T-helper 1 cell (primary cell): ENCODE measurements at regions not wholly inside any gene's neighbourhood (a gene's known extent, or its start where the extent isn't known, plus 50 kb on each side); places are given as distances from the start of the nearest gene placed in this dataset.
"Not testable (repeated sequence)": the region's sequence is repeated elsewhere in the genome, so short reads cannot be mapped to it uniquely, and the experiment has no call there.

Experiments used
- DNase-seq, 5 donors: peaks; one replicate each; pipeline ENCODE4 v3.0.0-alpha.2; 2012 to 2020

DNA sequence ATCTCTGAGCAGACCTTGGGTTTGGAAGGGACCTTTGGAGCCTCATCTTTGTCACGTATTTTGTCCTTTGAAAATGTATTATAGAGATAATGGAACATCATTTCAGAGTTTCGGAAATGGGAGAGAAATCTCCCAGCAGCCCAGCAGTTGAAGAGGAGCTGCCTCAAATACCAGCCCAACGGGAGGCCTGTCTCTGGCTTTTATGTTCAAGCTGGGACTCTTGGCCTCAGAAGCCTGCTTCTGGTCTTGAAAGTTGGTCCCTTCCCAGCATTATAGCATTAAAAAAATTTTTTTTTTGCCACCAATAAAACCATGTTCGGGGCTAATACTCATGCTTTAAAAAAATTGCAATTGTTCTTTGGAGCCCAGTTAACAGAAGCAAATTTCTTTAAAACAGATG lies 73.4 kb upstream of the CTBP2 start:
- DNase-seq: no peak

DNA sequence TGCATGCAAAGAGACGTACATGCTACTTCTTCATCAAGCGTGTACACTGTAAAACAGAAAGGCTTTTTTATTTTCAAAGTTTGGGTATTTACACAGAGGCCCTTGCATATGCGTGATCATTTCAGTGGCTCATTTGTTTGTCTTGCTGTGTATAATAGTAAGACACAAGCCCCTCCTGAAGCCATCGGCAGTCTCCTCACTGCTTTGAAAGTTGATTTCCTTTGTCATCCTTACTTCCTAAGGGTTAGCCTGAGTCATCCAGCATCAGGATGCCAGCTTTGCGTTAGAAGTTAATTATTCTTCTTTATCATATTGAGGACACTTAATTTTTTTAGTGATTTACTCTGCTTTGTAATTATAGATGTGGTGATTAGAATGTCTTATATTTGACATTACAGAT lies 72.5 kb upstream of the CTBP2 start:
- no peak for DNase-seq

DNA sequence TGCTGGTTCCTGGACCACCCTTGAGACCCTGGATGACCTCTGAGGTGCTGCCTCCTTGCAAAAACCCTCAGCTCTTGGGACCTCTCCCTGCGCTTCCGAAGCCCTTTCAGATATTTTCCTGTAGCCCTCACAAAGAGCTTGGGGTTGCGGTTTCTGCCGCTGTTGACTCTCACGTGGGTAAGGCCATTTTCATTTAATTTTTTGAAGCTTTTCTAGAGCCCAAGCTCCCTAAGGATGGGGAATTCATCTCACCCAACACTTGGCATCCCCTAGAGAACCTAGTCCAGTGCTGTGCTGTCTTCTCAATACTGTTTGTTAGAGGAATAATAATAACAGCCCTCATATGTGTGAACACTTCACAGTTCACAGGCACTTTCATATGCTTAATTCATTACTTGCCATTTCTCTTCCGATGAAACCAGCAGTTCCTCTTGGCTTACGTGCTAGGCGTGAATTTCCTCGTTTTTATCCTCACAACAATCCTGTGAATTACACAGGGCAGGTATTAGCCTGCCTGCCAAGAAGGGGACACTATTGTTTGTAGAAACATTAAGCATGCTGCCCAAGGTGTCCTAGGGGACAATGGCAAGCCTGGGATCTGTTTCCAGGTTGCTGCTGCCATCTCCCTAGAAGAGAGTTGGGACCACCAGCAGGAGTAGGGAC lies 71.6 kb upstream of the CTBP2 start:
- DNase-seq: no peak

DNA sequence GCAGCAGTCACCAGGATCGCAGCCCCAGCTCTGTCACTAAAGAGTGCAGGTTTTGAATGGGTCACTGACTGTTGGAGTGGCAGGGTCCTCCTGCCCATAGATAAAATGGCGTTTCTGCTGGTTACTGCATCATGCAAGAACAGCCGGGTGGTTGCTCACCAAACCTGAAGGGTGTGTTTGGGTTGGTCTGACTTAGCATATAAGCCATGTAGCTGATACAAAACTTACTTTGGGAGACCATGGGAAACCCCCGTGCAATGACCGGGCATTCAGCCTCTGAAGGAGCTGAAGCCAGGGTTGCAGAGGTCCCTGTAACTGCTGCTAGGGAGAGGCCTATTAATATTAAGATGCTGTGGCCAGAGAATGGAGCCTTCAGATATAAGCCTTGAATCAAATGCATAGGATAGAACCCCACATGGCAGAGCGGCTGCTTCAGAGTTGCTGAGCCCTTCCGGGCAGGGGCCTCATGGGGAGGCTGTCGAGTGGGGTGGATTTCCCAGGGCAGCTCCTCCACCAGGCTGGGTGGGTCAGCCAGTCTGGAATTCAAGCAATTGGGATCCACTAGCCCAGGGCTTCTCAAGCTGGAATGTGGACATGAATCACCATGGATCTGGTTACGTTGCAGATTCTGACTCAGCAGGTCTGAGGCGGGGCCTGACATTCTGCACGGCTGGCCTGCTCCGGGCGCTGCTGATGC lies 70.9 kb upstream of the CTBP2 start:
- no peak for DNase-seq

DNA sequence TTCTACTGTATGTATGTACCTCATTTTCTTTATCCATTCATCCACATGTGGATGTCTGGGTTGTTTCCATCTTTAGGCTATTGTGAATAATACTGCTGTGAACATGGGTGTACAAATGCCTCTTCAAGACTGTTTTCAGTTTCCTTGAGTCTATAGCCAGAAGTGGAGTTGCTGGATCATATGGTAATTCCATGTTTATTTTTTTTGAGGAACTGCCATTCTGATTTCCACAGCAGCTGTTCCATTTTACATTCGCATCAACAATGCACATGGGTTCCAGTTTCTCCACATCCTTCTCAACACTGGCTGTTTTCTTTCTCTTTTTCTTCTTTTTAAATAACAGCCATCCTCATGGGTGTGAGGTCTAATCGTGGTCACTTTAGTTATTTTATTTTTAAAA lies 69.9 kb upstream of the CTBP2 start:
- DNase-seq: no peak

DNA sequence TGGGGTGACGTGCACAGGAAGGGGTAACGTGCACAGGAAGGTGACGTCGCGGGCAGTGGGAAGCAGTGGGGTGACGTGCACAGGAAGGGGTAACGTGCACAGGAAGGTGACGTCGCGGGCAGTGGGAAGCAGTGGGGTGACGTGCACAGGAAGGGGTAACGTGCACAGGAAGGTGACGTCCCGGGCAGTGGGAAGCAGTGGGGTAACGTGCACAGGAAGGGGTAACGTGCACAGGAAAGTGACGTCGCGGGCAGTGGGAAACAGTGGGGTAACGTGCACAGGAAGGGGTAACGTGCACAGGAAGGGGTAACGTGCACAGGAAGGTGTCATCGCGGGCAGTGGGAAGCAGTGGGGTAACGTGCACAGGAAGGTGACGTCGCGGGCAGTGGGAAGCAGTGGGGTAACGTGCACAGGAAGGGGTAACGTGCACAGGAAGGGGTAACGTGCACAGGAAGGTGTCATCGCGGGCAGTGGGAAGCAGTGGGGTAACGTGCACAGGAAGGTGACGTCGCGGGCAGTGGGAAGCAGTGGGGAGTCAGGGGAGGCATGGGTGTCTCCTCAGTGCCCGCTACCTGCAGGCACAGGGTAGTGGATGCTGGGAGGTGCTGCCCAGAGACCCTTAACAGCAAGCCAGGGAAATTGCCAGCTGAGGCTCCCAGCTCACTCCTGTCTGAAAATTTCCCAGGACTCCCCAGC lies 68.0 kb upstream of the CTBP2 start:
- not testable (repeated sequence) for DNase-seq

DNA sequence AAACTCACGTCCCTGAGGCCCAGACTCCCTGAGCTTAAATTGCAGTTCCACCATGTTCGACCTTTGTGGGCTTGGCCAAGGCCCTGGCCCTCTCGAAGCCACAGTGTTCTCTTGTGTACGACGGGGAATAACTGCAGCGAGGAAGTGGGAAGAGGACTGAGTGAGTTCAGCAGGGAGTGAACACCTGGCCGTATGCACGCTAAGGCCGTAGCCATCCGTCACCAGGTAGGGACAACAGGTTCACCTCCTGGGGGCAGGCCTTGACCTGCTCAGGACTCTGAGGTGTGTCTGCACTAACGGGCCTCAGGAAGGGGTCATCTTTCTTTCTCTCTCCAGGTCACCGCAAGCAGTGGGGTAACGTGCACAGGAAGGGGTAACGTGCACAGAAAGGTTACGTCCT lies 67.2 kb upstream of the CTBP2 start:
- DNase-seq: no peak

DNA sequence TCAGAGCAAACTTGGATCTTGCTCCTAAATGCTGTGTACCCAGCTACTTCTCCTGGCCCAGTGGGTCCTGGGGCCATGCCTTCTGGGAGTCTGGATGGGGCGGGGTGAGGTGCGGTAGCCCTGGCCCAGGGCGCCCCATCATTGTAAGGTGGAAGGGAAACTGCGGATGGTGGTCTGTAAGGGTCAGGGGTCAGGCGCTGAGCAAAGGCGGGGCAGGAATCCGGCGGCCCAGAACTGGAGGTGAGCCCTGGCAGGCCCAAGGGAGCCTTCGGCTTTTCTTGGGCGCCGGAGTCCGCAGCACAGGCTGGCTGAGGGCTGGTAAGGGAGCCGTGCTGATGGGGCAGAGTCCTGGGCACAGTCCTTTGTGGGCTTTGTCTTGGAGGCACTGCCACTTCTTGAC lies 66.5 kb upstream of the CTBP2 start:
- DNase-seq: no peak

DNA sequence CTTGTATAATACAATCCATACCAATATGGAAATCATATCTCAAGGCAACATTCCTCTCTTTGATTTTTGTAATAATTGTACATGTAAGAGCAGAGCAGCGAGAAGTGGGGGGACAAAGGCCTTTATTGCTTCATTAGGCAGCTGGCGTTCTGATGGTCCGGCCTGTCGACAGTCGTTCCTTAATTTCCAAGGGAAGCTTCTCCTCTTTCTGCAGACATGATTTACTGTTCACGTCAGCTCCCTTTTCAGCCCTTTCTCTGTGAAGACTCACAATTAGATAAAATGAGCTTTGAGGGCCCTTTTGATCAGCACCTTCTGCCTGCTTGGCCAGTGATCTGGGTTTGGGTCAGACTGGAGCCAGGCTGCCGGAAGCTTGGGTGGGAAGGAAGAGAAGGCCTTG lies 65.6 kb upstream of the CTBP2 start:
- no peak for DNase-seq

DNA sequence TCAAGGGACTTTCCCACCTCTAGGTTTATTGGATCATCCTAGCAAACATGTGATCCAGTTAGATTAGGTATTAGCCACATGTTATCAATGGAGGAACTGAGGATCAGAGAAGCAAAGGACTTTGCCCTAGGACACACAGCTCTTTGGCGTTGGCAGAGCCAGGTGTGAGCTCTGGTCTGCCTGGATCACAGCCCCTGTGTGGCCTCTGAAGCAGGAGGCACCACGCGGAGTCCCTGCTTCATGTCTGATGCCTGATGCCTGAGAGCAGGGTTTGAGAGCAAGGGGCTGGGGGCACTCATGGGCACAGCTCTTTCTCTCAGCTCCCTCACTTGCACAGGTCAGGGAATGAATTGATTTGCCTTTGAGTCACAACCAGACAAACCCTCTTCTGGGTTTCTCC lies 64.7 kb upstream of the CTBP2 start:
- no peak for DNase-seq

DNA sequence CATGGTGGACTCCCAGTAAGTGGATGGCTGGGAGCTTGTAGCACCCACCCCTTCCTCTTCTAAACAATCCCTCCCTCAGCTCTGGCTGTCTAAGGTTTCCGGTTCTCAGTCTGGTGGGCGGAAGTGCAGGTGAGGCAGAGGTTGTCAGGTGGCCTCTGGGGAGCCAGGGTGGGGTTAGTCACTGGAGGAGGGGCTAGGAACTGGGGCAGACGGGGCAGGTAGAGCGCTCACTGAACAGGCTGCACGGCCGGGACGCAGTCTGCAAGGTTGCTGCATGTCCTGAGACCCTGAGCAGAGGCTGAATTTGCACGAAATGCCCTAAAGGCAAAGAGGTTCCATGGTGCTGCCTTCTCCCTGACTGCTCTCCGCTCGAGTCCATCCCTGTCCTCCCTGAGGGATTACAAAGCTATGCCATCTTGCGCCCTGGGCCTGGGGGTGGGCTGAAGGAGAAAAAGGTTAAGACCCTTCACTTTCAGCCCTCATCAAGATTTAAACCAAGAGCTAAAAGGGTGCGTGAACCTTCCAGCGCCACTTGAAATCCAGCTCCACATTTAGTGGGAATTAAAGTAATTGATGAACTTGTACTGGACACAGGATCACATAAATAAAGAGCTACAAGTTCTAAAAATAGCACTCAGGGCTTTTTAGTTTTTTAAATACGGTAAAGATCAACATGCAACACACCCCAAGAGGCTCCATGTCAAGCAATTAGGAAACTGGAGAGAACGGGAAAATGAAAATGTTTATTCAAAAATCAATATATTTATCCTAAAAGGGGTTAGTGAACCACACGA lies 62.3 kb upstream of the CTBP2 start:
- DNase-seq: no peak

DNA sequence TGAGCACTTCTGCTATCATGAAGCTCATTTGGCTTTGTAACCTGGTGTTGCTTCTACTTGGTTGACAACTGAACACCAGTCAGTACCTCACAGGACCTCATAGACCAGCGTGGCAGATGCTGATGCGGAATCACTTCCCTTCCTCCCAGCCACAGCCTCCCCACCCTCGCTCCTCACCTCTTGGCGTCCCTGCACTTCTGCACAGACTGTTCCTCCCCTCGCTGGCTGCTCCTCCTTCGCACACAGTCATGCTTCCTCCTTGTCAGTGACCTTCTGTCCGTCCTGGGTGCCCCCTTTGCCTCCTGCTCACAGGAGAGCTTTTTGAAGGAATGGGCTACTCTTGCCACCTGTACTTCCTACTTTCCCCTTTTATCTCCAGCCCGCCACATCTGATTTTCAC lies 61.4 kb upstream of the CTBP2 start:
- DNase-seq: no peak

DNA sequence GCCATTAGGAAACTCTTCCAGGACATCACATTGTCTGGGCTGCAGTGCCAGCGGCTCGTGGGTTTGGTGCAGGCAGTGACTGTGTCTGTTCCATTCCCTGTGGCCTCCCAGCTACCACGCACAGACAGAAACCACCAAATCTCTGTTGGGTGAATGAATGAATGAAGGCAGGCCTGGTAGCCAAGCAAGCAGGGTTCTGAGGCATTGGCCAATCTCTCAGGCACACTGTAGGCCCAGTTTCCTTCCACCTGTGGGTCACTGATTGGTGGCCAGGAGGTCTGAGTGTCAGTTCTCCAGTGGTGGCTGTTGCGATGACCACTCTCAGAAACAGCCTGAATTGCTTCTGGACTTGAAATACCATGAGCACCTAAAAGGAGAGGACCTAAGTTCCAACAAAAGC lies 59.4 kb upstream of the CTBP2 start:
- no peak for DNase-seq

DNA sequence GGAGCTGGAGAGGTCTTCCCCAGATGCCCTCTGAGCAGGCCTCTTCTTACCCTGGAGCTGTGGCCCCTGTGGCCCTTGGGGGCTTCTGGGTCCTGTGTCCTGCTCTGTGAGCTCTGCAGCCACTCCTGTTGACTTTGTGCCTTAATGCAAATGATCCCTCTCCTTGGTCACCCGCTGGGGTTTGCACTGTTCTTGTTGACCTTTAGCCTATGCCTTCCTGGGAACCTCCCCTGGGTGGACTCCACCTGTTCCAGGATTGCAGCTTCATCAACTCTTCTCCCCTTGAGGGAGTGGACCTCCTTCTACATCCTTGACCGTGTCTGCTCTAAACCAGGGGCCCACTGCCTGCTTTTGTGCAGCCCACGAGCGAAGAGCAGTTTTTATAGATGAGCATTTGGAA lies 58.6 kb upstream of the CTBP2 start:
- DNase-seq: no peak

DNA sequence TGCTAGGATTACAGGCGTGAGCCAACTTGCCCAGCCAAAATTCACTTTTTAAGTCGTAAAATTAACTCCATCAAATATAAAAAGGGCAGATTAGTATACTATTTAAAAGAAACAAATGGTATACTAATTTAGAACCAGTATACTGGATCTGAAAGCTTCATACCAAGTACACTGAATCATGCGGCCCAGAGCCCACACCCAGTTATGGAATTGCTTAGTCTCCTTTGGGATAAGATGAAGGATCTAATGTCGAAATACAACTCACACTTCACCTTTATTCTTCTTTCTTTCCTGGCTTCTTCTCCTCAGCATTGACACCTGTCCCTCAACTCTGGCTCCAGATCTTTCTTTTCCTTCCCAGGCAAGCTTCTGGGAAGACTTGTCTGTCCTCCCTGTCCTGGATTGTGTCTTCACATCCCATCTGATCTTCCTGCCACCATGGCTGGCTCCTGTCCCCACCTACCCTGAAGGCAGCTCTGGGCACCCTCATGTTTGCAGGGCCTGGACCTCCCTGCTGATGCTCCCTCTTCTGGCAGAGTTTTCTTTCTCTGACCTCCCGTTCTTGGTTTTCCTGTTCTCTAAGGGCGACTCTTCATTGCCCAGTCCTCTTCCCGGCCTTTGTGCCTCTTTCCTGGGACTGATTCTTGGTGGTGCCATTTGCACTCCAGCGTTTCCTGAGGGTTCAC lies 57.8 kb upstream of the CTBP2 start:
- DNase-seq: no peak

DNA sequence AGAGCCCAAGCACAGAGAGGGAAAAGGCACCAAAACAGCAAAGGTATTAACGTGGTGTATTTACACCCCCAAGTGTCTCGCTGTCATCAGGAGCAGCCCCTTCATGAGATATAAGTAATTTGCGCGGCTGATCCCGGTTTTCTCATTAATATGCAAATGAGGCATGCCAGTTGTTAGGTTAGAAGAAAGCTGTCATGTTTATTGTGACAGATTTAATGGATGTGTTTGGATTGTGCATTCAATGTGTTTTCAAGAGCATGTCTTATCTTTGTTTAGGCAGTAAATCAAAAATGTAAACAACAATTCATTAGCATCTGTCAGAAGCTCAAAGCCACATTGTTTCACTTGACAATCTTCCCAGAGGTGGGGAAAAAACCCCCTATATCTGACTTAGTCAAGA lies 56.5 kb upstream of the CTBP2 start:
- no peak for DNase-seq

DNA sequence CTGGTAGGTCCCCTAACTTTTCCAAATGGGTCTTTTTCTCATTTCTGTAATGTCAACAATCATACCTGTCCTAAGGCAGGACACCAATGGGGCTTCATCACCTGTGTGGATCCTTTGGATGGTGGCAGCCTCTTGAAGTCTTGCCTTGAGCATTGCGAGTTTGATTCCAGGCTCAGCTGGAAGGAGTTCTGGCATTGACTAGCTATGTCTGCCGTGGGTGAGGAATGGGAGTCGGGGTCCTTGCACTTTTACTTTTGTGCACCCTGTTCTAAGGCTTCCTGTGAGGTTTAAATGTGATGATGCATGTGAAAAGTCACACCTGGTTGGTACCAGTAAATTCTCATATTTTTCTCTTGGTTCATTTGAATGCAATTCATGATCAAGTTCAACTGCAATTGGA lies 55.9 kb upstream of the CTBP2 start:
- no peak for DNase-seq

DNA sequence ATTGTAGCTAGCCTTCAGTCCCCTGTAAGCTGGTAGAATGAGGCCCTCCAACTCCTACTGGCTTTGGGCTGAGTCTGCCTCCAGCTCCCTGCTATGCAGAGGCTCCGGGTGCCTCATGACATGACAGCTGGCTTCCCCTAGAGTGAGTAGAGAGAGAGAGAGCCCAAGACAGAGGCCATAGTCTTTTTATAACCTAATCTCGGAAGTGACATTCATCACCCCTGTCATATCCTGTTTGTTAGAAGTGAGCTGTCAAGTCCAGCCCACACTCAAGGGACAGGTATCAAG lies 53.9 kb upstream of the CTBP2 start:
- no peak for DNase-seq

DNA sequence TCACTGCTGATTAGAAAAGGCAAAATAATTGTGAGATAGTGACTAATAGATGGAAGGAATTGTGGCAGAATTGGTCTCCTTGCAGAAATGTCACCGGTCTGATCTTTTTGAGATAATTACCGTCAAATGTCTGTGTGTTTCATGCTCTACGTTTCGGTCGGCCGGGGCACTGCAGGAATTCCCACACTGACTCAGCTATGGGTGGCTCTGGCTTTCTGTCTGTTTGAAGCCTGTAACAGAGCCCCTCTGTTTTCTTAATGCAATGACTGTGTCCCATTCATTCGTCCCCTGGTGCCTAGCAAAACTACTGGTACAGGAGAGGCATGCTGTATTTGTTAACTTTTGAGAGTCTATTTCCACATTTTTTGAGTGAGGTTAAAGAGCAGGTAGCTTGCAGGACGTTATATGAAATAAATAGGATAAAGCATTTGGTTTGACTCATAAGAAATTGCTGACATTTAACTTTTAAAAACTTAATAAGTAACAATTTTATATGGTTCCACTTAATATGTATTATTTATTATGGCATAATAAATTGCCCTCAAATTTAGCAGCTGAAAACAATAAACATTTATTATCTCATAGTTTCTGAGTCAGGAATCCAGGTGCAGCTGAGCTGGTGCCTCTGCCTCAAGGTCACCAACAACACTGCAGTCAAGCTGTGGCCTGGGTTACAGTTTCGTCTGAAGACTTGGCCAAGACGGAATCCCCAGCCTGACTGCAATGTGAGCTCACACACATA lies 53.3 kb upstream of the CTBP2 start:
- DNase-seq: no peak

DNA sequence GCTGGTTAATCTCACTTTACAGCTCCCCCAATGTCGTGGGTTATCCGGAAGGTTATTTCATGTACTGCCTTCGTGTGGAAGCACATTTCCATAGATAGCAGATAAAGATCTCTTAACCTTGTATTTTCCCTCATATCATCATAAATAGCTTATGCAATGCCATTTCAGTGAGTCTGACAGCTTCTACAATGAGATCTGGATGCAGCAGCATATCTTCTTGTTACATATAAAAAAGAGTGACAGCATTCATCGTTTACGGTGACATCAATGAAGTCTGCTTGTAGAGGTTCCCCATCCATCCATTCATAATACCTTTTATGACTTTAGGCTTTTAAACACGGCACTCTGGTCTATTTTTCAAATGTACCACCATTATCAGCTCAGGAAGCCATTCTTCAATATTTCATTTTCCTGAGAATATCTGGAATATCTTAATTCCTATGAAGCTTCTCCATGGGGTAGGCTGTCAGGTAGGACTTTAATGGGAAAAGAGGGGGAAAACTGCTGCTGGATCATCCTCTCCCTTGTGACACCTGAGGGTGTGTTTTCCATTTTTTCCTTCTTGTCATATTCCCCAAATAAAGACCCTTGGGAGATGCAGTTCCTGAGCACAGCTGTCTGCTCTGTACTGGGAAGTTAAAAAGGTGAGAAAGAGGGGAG lies 51.9 kb upstream of the CTBP2 start:
- no peak for DNase-seq
